IMR-90 (cell line): ENCODE measurements at regions not wholly inside any gene's neighbourhood (a gene's known extent, or its start where the extent isn't known, plus 50 kb on each side); places are given as distances from the start of the nearest gene placed in this dataset.

ENCODE experiments used
- ATAC-seq: fragments of 200-7000 bp; cut with Tn5 transposase; 2 replicates; pipeline ENCODE4 v1.9.1; 2020; ENCODE audit warnings: low read depth, mild to moderate bottlenecking, moderate library complexity
- BruUV-seq: library from RNA; stranded (reverse); fragments of 400-500 nt; replicated peaks from 2 replicates; lab custom pipeline; 2021; lab: Mats Ljungman, UMichigan
- CTCF ChIA-PET: fragments of 300-600 bp; formaldehyde crosslinking; extraction: SDS; loops from one replicate; lab custom pipeline; 2021; ENCODE audit warnings: antibody characterized with exemption; lab: Yijun Ruan, JAX
- POLR2A ChIA-PET: fragments of 300-600 bp; sonication (Branson Sonifier 250); formaldehyde crosslinking; loops from one replicate; lab custom pipeline; 2022; ENCODE audit warnings: antibody characterized with exemption; ENCODE audit not compliant: unreplicated experiment; lab: Charles Lee
- DNase-seq: peaks from one replicate; pipeline ENCODE4 v3.0.0; 2013
- H2AFZ ChIP-seq: replicated peaks from 2 replicates; pipeline ENCODE3; 2013; ENCODE audit warnings: low read length, mild to moderate bottlenecking; ENCODE audit not compliant: poor library complexity
- H2AK5ac ChIP-seq: 2 replicates; pipeline ENCODE4 v1.6.1; 2013; ENCODE audit warnings: low read depth, low read length, inconsistent platforms
- H2AK9ac ChIP-seq: replicated peaks from 2 replicates; pipeline ENCODE3; 2013; ENCODE audit warnings: mild to moderate bottlenecking, low read depth, low read length, moderate library complexity; ENCODE audit not compliant: poor library complexity
- H2BK120ac ChIP-seq: 2 replicates; pipeline ENCODE4 v1.6.1; 2013; ENCODE audit warnings: low read depth, low read length, inconsistent platforms
- H2BK15ac ChIP-seq: 3 replicates; pipeline ENCODE4 v1.6.1; 2013; ENCODE audit warnings: low read depth, low read length, inconsistent platforms
- H2BK20ac ChIP-seq: 2 replicates; pipeline ENCODE4 v1.6.1; 2013; ENCODE audit warnings: low read depth, mild to moderate bottlenecking, inconsistent platforms, low read length, moderate library complexity
- H2BK5ac ChIP-seq: 2 replicates; pipeline ENCODE4 v1.6.1; 2013; ENCODE audit warnings: mild to moderate bottlenecking, low read depth, low read length, inconsistent platforms; ENCODE audit not compliant: poor library complexity, severe bottlenecking
- H3K14ac ChIP-seq: replicated peaks from 2 replicates; pipeline ENCODE4 v1.6.1; 2013; ENCODE audit warnings: low read depth, low read length, inconsistent platforms
- H3K18ac ChIP-seq: 2 replicates; pipeline ENCODE4 v1.6.1; 2013; ENCODE audit warnings: low read depth, low read length, control low read depth
- H3K23ac ChIP-seq: 2 replicates; pipeline ENCODE4 v1.6.1; 2013; ENCODE audit warnings: low read depth, low read length, inconsistent platforms
- H3K27ac ChIP-seq: 2 replicates; pipeline ENCODE4 v1.5.1; 2013; ENCODE audit warnings: mild to moderate bottlenecking, control low read depth, low read length; ENCODE audit not compliant: insufficient read depth
- H3K27me3 ChIP-seq: 2 replicates; pipeline ENCODE4 v1.6.1; 2013; ENCODE audit warnings: low read length; ENCODE audit not compliant: control insufficient read depth, insufficient read depth
- H3K36me3 ChIP-seq: 2 replicates; pipeline ENCODE4 v1.6.1; 2013; ENCODE audit warnings: low read length, mixed read lengths; ENCODE audit not compliant: control insufficient read depth, insufficient read depth
- H3K4ac ChIP-seq: 2 replicates; pipeline ENCODE4 v1.6.1; 2013; ENCODE audit warnings: low read depth, low read length, inconsistent platforms
- H3K4me1 ChIP-seq: 2 replicates; pipeline ENCODE4 v1.6.1; 2013; ENCODE audit warnings: low read length, mixed read lengths; ENCODE audit not compliant: control insufficient read depth, insufficient read depth
- H3K4me2 ChIP-seq: 2 replicates; pipeline ENCODE4 v1.6.1; 2013; ENCODE audit warnings: low read depth, mild to moderate bottlenecking, control low read depth, low read length, moderate library complexity
- H3K4me3 ChIP-seq: 2 replicates; pipeline ENCODE4 v1.5.1; 2013; ENCODE audit warnings: low read depth, mild to moderate bottlenecking, control low read depth, low read length, moderate library complexity; ENCODE audit not compliant: insufficient read depth
- H3K56ac ChIP-seq: 2 replicates; pipeline ENCODE4 v1.6.1; 2013; ENCODE audit warnings: low read length, inconsistent platforms; ENCODE audit not compliant: insufficient read depth; ENCODE audit errors: extremely low read depth
- H3K79me1 ChIP-seq, 2 experiments: 2 replicates each; pipeline ENCODE4 v1.6.1; 2013; ENCODE audit warnings: low read length in 2 of 2, inconsistent platforms in 1 of 2, low read depth in 1 of 2
- H3K9ac ChIP-seq: 2 replicates; pipeline ENCODE4 v1.6.1; 2013; ENCODE audit warnings: low read depth, low read length, control low read depth
- H3K9me1 ChIP-seq: 2 replicates; pipeline ENCODE4 v1.6.1; 2013; ENCODE audit warnings: low read length, inconsistent platforms; ENCODE audit not compliant: insufficient read depth
- H3K9me3 ChIP-seq: 2 replicates; pipeline ENCODE4 v1.6.1; 2013; ENCODE audit warnings: low read length; ENCODE audit not compliant: control insufficient read depth, insufficient read depth
- H4K20me1 ChIP-seq: 2 replicates; pipeline ENCODE4 v1.6.1; 2013; ENCODE audit warnings: low read length, inconsistent platforms; ENCODE audit not compliant: insufficient read depth
- H4K5ac ChIP-seq: 2 replicates; pipeline ENCODE4 v1.6.1; 2013; ENCODE audit warnings: mild to moderate bottlenecking, low read depth, low read length, control low read depth
- H4K8ac ChIP-seq, 2 experiments: 2 replicates each; pipeline ENCODE4 v1.6.1; 2013; ENCODE audit warnings: low read depth in 2 of 2, low read length in 2 of 2, control low read depth in 1 of 2, inconsistent platforms in 1 of 2
- H4K91ac ChIP-seq: 2 replicates; pipeline ENCODE4 v1.6.1; 2013; ENCODE audit warnings: low read depth, low read length, inconsistent platforms; ENCODE audit not compliant: insufficient read depth
- BHLHE40 ChIP-seq: fragments of 150-350 bp; IDR thresholded peaks from 2 replicates; pipeline ENCODE4 v1.6.1; 2016; ENCODE audit warnings: mild to moderate bottlenecking, low read depth, low read length
- CEBPB ChIP-seq: IDR thresholded peaks from 2 replicates; pipeline ENCODE4 v1.6.1; 2012; ENCODE audit warnings: low read depth, low read length, improper control_type of control experiment
- CHD1 ChIP-seq: IDR thresholded peaks from 2 replicates; pipeline ENCODE4 v1.6.1; 2012; ENCODE audit warnings: low read depth, low read length, improper control_type of control experiment
- CTCF ChIP-seq: conservative IDR thresholded peaks from 2 replicates; pipeline ENCODE4 v1.5.1; 2012; ENCODE audit warnings: mild to moderate bottlenecking, low read depth, low read length, improper control_type of control experiment
- ELK1 ChIP-seq: fragments of 150-350 bp; IDR thresholded peaks from 2 replicates; pipeline ENCODE4 v1.6.1; 2016; ENCODE audit warnings: low read depth, mild to moderate bottlenecking, low read length, moderate library complexity, borderline replicate concordance
- FOS ChIP-seq: fragments of 150-350 bp; IDR thresholded peaks from 2 replicates; pipeline ENCODE4 v1.6.1; 2016; ENCODE audit warnings: low read depth, low read length
- MAFK ChIP-seq: IDR thresholded peaks from 2 replicates; pipeline ENCODE4 v1.6.1; 2012; ENCODE audit warnings: low read depth, low read length, improper control_type of control experiment
- MAZ ChIP-seq: IDR thresholded peaks from 2 replicates; pipeline ENCODE4 v1.6.1; 2012; ENCODE audit warnings: low read depth, mild to moderate bottlenecking, low read length, improper control_type of control experiment, moderate library complexity, borderline replicate concordance
- MXI1 ChIP-seq: IDR thresholded peaks from 2 replicates; pipeline ENCODE4 v1.6.1; 2012; ENCODE audit warnings: low read depth, mild to moderate bottlenecking, low read length, moderate library complexity, borderline replicate concordance
- NFE2L2 ChIP-seq: fragments of 150-350 bp; IDR thresholded peaks from 2 replicates; pipeline ENCODE4 v1.6.1; 2016; ENCODE audit warnings: low read depth, mild to moderate bottlenecking, low read length
- RAD21 ChIP-seq: IDR thresholded peaks from 2 replicates; pipeline ENCODE4 v1.6.1; 2012; ENCODE audit warnings: low read length, improper control_type of control experiment
- RCOR1 ChIP-seq: IDR thresholded peaks from 2 replicates; pipeline ENCODE4 v1.6.1; 2012; ENCODE audit warnings: mild to moderate bottlenecking, low read length, improper control_type of control experiment; ENCODE audit not compliant: insufficient replicate concordance
- RFX5 ChIP-seq: IDR thresholded peaks from 2 replicates; pipeline ENCODE4 v1.8.0; 2012; ENCODE audit warnings: low read depth, mild to moderate bottlenecking, low read length, moderate library complexity
- SMC3 ChIP-seq: fragments of 150-350 bp; IDR thresholded peaks from 2 replicates; pipeline ENCODE4 v1.6.1; 2016; ENCODE audit warnings: low read depth, mild to moderate bottlenecking, antibody characterized with exemption, low read length, moderate library complexity
- USF2 ChIP-seq: fragments of 150-350 bp; IDR thresholded peaks from 2 replicates; pipeline ENCODE4 v1.6.1; 2017; ENCODE audit warnings: mild to moderate bottlenecking, antibody characterized with exemption, low read length, low read depth
- dilution Hi-C: fragments of 300-500 bp; cut with HindIII; formaldehyde crosslinking; loops from one replicate; pipeline ENCODE4 v1.14.3; 2018; ENCODE audit warnings: low sequenced_read_pairs; ENCODE audit not compliant: unreplicated experiment
- in situ Hi-C: fragments of 300-500 bp; cut with MboI; formaldehyde crosslinking; loops from 3 replicates; pipeline ENCODE4 v1.14.3; 2019; ENCODE audit warnings: low sequenced_read_pairs, inconsistent platforms, mixed read lengths
- intact Hi-C: fragments of 100-400 bp; cut with micrococcal nuclease; formaldehyde crosslinking; loops from 2 replicates; pipeline ENCODE4 v1.10.0; 2022

- Histone ChIP-seq H3K4me2 (no peak overlapping the region), H3K4me1 (peaks cover 9% of the 10 kb centered on the region; the same call in 1 of the 2 replicates), H3K23ac (no peak overlapping the region), H4K5ac (no peak overlapping the region), H2AFZ (no peak overlapping the region), H3K4ac (no peak overlapping the region), H2AK5ac (no peak overlapping the region), H4K20me1 (no peaks in the 10 kb centered on the region), H2AK9ac (no peak overlapping the region), H2BK15ac (no peak overlapping the region), H4K91ac (no peak overlapping the region), H2BK5ac (no peak overlapping the region), H4K8ac (no peak overlapping the region; a peak in 1 of 4 replicates), H3K56ac (no peak overlapping the region), H3K27me3 (no peaks in the 10 kb centered on the region), H2BK120ac (no peak overlapping the region), H3K9me3 (no peaks in the 10 kb centered on the region), H3K9me1 (peaks cover 18% of the 10 kb centered on the region), H3K14ac (no peak overlapping the region), H3K4me3 (no peak overlapping the region), H3K9ac (no peak overlapping the region), H3K18ac (no peak overlapping the region), H3K36me3 (no peaks in the 10 kb centered on the region), H2BK20ac (no peak overlapping the region), H3K27ac (no peak overlapping the region), H3K79me1 (no peaks in the 10 kb centered on the region; a peak in 1 of 4 replicates)
- intact Hi-C loops (no loop called here), dilution Hi-C loops (no loop called here), in situ Hi-C loops (no loop called here)
- ChIA-PET CTCF (no interaction called here), POLR2A (no interaction called here)
- TF ChIP-seq MXI1 (no peak), CEBPB (no peak), FOS (no peak), BHLHE40 (no peak), SMC3 (no peak), MAZ (no peak), CHD1 (no peak), RCOR1 (no peak), CTCF (no peak), ELK1 (no peak), RFX5 (no peak), NFE2L2 (no peak), MAFK (no peak), RAD21 (no peak), USF2 (no peak)
- ATAC-seq = no peak
- no peak for DNase-seq
- no TSS peak for BruUV-seq
Observed at GRCh38 chr18:8963876-8964275, 138.6 kb upstream of the NDUFV2 start.
